Renal cortical epithelial cell (primary cell): ENCODE measurements at regions not wholly inside any gene's neighbourhood (a gene's known extent, or its start where the extent isn't known, plus 50 kb on each side); places are given as distances from the start of the nearest gene placed in this dataset.
A peak's percentile ranks its signal among the peaks of the same experiment; 100 is the strongest.

Experiments used
- DNase-seq: peaks from one replicate; pipeline ENCODE4 v3.0.0-alpha.2; 2011; ENCODE audit warnings: low read depth

DNA sequence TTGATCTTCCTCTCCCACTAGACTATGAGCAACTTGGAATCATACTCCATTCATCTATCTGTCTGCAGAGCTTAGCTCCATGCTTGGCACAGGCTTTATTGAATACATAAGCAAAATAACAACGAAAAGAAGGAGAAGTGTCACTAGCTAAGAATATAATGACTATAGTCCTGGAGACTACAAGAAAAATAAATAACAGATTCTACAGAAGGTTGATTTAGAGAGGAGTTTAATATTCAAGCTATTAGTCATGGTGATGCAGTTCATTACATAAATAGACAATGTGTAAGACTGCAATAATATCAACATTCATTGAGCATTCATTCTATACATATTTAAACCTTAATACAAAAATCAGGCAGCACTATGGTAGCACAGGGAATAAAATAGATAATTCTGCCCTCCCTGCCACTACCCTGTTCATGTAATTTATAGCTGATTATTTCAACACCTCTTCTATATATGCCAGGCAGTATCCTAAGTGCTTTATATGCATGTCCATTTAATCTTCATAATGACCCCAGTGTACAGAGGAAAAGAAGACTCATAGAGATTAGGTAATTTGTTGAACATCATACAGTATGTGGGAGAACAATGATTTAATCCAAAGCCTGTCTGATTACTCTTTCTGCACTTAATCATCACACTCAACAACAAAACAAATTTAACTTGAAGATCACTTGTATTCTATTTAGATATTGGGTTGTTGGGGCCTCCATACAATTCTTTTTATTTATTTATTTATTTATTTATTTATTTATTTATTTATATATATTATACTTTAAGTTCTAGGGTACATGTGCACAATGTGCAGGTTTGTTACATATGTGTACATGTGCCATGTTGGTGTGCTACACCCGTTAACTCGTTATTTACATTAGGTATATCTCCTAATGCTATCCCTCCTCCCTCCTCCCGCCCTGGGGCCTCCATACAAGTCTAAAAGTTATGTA lies 165.3 kb downstream of the RNF152 start:
- DNase-seq = peak; percentile 49

DNA sequence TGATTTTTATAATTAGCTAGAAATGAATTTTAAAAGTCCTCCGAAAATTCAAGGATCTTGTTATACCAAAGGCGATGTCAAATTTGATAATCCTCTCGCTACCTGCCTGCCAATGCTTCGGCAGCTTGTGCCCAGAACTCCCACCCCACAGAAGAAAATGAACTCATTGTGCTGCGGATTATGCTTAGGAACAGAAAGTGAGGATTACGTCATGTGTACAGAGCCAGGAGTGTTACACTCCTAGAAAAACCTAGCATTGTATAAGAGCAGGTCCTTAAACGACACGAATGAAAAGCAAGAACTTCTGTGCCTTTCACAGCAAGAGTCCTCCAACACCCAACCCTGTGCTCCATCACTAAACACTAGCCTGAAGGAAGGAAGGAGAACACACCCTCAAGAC lies 168.3 kb downstream of the RNF152 start:
- DNase-seq = no peak

DNA sequence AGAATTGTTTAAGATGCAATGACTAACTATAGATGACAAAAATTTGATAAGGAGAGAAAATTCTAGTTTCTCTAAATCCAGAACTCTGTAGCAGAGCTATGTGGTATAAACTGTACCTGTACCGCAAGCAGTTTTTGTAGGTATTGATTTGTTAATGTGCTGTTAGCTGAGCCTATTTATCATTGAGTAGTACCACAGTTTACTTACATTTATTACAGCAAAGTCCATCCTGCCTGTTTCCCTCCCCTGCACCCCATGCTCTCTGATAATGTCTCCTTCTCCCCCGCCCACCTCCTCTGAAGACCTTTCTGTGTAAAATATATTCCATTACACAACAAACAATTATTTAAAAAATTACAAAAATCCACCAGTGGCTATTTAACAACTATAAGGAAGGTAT lies 170.6 kb downstream of the RNF152 start:
- DNase-seq = no peak

DNA sequence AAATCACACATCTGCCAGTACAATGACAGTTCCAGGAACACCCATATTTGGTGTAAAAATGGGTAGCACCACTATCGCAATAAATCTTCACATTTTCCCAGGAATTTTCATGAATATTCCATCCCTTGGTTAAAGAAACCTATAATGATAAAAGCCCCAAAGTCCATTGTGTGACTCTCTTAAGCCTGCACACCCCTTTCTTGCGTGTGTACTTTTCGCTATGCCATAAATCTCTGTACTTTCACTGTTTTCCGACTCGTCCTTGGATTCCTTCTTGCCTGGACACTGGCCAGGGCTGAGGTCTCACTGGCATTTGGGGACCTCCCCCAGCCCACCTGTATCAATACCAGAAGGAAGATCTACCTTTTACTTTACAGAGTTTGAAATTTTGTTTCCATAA lies 172.3 kb downstream of the RNF152 start:
- DNase-seq = no peak

DNA sequence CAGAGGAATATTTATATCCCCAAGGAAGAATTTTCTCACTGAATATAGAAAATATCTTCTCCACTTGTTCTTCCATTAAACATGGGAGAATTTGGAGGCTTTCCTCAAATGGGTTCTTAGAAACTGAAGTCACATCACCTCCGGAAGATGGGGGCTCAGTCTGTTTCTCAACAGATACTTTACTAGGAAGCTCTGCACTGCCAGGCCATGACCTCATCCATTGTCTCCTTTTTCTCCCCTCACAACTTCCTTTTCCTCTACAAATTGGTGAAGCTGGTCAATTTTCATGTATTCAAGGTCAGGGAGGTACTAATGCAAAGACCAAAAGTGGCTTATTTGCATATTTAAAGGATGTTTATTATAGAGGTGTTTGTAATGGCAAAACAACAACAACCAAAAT lies 173.1 kb downstream of the RNF152 start:
- no peak for DNase-seq

DNA sequence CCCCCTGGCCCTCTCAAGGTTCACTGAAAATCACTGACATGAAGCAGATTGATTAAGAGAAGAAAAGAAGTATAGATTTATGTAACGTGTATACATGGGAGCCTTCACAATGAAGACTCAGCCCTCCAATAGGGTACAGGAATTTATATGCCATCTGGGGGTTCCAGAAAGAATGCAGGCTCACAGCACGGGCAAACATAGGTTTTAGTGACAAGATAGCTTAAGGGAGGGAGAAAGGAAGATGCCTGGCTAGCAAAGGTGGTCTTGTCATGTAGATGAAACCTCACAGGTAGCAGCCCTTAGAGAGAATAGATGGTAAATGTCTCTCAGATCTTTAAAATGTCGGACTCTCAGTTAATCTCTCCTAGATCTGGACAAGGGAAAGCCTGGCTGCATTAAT lies 173.9 kb downstream of the RNF152 start:
- DNase-seq = no peak

DNA sequence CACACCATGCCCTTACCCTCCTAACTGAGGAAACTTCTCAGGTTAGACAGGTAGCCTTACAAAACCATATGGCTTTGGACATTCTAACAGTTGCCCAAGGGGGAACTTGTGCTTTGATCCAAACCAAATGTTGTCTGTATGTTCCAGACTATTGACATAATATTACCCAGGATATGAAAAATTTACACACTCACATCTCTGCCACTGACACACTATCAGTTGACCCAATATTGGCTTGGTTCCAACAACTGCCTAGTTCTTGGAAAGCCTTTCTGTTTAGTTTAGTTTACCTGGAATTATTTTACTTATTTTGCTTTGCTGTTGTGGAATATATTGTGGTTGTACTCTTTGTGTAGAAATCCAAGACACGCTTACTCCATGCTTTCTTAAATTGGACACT lies 178.4 kb downstream of the RNF152 start:
- DNase-seq = no peak

DNA sequence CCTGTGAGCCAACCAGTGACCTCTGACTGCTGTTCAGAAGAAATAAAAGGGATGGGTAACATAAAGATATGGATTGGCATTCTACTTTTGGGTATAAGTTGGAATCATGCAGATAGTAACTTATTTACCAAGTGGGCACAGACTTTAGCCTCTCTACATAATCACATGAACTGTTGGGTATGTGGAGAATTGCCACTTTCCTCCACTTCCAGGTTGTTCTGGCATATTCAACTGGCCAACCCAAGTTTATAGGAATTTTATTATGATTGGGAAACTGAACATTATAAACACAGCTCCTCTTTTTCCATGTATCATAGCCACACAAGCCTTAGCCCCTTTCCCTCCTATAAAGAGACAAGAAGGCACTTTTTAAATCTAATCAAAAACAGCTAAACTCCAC lies 179.3 kb downstream of the RNF152 start:
- no peak for DNase-seq

DNA sequence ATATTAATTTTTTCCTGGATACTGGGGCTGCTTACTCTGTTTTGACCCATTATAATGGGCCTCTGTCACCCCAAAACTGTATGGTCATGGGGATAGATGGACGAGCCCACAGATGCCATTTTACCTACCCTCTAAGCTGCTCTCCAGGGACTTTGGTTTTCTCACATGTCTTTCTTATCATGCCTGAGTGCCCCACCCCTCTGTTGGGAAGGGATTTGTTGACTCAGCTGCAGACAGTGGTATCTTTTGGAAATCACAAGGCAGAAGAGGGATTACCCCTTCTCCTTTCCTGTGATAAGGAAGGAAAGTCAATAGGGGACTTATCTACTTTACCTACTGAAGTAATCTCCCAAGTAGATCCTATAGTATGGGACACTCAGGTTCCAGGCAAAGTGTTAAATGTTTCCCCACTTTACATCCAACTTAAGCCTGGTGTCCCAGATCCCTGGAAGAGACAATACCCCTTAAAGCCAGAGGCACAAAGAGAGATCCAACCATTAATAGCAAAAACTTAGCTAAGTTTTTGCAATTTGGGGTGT lies 182.7 kb downstream of the RNF152 start:
- DNase-seq = no peak

DNA sequence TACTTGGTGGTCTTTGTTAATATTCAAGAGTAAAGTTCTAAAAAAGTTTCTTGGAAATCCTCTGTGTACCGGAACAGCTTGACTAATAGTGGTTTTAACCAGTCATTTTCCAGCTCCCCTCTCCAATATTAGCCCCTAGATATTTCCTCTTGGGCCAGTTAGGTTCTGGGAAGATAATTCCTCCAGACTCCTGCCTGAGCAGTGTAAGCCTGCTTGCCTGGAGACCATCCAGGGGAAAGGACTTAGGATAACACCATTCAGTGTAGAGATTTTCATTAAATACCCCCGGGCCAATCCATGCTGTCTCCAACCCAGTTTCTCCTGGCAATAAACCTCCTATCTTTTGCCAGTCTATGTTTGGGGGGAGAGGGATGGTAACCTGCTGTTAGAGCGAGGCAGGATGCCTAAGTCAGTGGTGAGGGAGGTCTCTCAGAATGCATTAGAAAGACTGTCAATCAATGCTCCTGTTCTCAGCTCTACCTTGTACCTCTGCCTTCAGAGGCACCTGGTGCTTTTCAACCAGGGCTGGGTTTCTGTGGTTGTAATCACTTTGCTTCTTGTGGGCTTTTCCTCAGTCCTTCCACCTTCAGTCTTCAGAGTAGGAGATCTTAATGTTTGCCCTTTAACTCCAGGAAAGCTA lies 186.4 kb downstream of the RNF152 start:
- DNase-seq = no peak

DNA sequence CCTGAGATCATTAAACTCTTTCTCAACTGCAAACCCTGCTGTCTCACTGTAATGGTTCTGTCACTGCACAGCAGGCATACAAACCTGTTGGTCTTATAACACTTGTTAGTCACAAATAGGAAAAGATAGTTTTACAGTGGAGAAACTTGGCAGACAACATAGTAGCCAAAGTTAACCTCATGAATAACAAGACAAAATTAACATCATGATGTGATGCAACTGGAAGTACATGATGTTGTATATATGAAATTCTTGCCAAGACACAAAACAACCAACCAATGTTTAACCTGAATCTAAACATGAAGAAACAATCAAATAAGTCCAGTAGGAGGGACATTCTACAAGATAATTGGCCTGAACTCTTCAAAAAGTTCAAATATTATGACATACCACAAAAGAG lies 189.3 kb downstream of the RNF152 start:
- no peak for DNase-seq

DNA sequence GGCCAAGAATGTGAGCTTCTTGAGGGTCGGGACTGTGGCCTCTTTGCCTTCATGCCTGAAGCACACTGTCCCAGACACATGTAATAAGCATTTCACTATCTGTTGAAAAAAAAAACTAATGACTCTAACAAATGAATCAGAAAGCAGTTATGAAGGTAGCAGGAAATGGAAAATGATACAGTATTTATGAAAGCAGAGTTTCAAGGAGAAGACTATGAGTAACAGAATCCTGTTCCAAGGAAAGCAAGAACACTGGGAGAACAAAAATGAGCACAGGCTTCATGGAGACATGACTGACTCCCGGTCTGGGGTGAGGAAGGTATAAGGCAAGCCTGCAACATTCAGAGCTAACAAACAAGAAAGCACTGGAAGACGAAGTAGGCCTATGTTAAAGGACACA lies 190.8 kb downstream of the RNF152 start:
- DNase-seq = no peak

DNA sequence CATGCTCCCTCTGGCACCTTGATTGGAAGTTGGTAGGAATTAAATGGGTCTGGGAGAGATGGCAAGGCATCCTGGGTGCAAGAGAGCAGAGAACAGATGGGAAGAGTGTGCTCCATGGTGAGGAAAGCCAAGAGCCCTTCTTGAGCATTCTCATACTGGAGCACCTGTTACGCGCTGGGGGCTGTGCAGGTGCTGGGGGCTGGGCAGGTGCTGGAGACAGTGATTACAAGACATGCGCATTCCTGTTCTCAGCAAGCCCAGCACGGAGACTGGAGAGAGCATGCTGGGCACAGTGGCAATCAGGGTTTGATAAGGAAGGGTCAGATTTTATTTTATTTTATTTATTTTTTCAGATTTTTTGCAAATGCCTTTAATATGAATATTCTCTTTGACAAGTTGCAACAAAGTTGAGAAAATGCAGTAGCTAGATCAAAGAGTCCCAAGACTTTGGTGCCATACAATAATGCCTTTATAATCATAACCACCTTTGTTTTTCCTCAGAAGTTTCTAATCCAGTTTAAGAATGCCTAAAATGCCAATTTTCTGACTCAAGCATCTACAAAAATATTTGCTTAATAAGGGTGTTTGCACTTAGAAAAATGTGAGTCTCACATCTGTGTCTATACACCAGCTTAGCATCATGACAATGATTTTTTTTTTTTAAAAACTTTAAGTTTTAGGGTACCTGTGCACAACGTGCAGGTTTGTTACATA lies 193.3 kb downstream of the RNF152 start:
- DNase-seq = no peak

DNA sequence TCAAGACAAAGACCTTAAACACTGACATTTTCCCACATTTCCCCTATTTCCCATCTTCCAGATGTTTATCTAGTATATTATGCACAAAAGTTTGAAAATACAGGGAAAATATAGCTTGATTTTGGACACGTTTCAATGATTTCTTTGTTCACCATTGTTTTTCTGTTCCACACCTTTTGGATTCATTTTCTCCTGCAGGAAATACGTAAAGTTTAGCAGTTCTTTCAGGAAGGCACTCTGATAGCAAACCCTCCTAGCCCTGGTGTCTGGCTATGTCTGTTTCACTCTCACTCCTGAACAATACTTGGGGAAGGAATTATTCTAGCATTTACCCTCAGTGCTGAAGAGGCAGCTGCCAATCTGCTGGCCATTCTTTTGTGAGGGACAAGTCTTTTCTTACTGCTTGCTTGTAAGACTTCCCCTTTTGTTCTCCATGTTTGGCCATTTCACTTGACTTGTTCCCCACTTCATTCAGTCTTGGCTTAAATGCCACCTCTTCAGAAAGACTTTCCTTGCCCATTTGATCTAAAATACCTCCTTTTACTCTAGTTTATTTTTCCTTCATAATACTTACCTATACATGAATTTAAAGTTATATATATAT lies 195.4 kb downstream of the RNF152 start:
- no peak for DNase-seq

DNA sequence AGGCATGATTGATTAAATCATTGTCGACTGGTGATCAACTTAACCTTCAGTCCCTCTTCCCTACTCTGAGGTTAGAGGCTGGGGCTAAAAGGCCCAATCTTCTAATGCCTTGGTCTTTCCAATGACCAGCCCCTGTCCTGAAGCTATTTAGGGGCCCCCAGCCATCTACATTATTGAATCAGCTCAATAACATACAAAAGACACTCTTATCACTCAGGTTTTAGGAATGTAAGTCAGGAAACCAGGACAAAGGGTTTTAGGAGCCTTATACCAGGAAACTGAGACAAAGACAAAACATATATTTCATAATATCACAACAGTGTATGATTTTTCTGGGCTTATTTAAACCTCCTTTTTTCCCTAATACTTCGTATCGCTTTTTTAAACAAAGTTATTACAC lies 198.6 kb downstream of the RNF152 start:
- no peak for DNase-seq

DNA sequence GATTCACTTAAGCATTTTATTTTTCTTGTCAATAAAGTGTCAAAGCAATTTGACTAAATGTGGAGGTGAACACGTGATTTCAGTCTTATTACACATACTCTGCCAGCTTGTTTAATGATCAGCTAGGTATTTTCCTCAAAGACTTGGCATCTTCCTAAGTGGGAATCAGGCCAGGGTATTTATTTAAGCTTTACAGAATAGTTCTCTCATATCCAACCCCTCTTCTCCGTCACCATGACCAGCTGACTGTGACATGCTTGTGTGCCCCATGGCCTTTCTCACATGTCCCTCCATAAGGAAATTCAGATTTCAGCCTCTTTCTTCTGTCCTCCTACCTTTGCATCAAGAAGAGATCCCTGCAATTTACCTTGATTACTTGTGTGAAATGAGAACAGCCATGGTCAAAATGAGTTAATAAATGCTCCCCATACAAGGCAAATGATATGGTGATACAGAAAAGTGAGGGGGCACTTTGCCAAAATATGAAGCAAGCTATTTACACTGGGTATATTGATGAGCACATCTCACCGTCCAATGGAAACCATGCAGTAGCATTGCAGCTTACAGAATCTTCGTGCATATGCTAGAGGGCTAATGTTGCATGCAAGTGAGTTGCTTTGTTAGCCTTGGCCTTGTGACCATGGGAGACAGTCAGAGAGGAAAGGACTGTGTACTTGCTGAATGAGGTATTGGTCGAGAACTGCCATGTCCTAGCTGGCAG lies 202.2 kb downstream of the RNF152 start:
- peak; percentile 92 for DNase-seq

DNA sequence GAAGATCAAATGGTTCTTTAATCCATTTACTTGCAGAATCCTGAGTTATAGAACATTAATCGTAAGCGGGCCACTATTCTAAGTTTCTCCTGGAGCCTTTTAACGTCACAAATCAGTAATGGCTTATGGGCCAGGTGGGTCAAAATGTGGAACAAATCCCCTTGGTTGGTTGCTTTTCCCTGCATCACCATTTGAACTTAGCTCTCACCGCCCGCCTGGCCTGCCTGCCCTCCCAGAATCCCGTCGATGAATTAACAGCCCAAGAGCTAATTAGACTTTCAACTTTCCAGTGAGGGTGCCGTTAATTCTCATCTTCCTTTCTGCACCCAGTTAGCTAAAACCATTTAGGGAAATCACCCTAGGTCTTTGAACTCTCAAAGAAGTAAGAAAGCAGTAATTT lies 205.5 kb downstream of the RNF152 start:
- no peak for DNase-seq

DNA sequence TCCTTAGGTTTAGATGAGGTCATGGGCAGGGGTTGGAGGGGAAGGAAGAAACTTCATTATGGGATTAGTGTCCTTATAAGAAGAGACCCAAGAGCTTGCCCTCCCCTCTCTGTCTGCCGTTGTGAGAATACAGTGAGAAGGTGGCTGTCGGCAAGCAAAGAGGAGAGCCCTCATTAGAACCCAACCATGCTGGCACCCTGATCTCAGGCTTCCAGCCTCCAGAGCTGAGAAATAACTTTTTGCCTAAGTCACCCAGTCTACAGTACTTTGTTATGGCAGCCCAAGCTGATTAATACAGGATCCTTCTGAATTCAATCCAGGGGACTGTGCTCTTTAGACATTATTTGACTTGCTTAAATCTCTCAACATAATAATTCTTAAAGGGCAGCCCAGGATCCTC lies 209.0 kb downstream of the RNF152 start:
- no peak for DNase-seq

DNA sequence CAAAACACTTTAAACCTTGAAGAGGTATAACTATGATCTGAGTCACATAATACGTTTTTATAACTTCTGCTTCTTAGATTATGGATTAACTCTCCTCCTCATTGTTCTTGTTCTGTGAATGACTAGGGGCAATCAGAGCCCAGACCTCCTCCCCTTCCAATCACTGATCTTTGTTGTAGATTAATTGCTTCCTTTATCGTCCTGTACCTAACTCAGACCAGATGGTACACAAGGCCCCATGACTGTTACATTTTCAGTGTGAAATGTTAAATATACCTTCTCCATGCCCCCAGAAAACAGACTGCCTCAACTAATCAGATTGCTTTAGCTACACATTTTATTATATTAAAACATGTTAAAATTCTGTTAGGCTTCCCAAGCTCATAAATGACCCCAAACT lies 211.7 kb downstream of the RNF152 start:
- no peak for DNase-seq

DNA sequence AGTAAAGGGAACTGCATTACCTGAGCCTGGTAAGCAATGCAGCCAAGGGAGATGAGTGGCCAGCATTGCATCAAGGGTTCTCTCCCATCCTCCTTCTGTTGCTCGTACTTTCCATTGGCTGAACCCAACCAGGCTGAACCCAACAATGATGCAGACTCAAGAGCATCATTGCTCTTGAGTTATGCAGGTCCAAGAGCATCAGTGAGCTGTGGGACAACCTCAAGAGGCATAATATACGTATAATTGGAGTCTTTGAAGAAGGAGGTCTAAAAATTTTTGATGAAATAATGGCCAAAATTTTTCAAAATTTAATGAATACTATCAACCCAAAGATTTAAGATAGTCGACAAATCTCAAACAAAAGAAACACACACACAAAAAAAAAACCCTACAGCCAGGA lies 213.0 kb downstream of the RNF152 start:
- no peak for DNase-seq

DNA sequence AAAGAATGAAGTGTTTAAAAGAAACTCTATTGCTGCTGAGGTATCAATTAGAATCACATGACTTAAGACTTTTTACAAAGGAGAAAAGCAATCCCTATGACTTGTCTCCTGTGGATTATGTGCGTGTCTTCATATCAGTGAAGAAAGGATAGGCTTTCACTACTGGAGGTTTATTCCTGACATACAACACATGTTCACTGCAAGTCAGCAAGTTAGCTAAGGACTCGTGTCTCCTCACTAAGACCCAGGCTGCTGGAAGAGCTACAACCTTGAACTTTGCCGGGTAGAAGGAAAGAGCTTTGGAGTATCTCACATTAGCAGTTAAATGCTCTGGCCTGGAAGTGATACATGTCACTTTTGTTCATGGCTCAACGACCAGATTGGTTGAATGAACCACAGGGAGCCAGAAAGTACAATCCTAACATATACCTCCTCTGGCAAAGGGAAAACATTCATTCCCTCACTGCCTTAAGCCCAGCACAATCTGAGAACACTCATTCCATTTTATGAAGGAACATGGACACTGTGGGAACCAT lies 215.3 kb downstream of the RNF152 start:
- DNase-seq = no peak
